ENCODE measurements at regions not wholly inside any gene's neighbourhood (a gene's known extent, or its start where the extent isn't known, plus 50 kb on each side); places are given as distances from the start of the nearest gene placed in this dataset.

GRCh38 chr1:105088166-105088565 is 1338.5 kb downstream of the AMY1C start:
- TF ChIP-seq CTCF (IDR thresholded peaks at IDR 0.05; ENCODE audit: low read depth, low read length): no peak
- no peak for TF ChIP-seq POLR2A (IDR thresholded peaks at IDR 0.05; ENCODE audit: extremely low read depth, insufficient read length)
- TF ChIP-seq, protein P1, sequence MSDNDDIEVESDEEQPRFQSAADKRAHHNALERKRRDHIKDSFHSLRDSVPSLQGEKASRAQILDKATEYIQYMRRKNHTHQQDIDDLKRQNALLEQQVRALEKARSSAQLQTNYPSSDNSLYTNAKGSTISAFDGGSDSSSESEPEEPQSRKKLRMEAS (IDR thresholded peaks at IDR 0.05; ENCODE audit: low read depth, low read length): no peak
